ENCODE measurements at regions not wholly inside any gene's neighbourhood (a gene's known extent, or its start where the extent isn't known, plus 50 kb on each side); places are given as distances from the start of the nearest gene placed in this dataset.

GRCh38 chr10:36451391-36451970, 673.9 kb upstream of the ANKRD30A start:
- no peak for TF ChIP-seq CTCF (IDR thresholded peaks at IDR 0.05)
- TF ChIP-seq POLR2A (IDR thresholded peaks at IDR 0.05): no peak
